NCI-H1436 (cell line): ENCODE measurements at regions not wholly inside any gene's neighbourhood (a gene's known extent, or its start where the extent isn't known, plus 50 kb on each side); places are given as distances from the start of the nearest gene placed in this dataset.
"Not testable (repeated sequence)": the region's sequence is repeated elsewhere in the genome, so short reads cannot be mapped to it uniquely, and the experiment has no call there.

Experiments
- DNase-seq: peaks from one replicate; lab custom pipeline; 2025; lab: John Stamatoyannopoulos, UW

GRCh38 chr3:181920409-181920808, 208.7 kb downstream of the SOX2 start:
- DNase-seq: no peak

GRCh38 chr3:181921220-181921619, 209.5 kb downstream of the SOX2 start:
- no peak for DNase-seq

GRCh38 chr3:181925841-181926240, 214.1 kb downstream of the SOX2 start:
- DNase-seq: not testable (repeated sequence)

DNA sequence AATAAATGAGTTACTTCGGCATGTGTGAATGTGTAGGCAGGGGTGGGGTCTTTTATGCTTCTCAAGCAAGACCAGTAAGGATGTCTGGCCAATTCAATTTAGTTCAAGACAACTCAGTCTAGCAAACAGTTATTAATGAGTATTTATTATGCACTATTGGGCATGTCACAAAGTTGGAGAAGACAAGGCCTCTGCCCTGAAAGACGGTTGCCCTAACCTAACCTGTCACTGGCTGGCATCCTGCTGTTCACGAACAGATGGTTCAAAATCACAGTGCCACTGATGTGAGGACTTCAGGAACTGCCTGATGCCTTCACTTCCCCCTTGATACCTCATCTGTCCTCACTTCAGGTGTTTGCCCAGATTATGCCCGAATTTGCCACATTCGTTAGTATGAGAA, 217.8 kb downstream of the SOX2 start:
- DNase-seq: no peak

GRCh38 chr3:181930105-181930504, 218.4 kb downstream of the SOX2 start:
- DNase-seq: no peak

GRCh38 chr3:181932039-181932438, 220.3 kb downstream of the SOX2 start:
- DNase-seq: no peak

GRCh38 chr3:181933052-181933618, 221.4 kb downstream of the SOX2 start:
- DNase-seq: peak; percentile 81

DNA sequence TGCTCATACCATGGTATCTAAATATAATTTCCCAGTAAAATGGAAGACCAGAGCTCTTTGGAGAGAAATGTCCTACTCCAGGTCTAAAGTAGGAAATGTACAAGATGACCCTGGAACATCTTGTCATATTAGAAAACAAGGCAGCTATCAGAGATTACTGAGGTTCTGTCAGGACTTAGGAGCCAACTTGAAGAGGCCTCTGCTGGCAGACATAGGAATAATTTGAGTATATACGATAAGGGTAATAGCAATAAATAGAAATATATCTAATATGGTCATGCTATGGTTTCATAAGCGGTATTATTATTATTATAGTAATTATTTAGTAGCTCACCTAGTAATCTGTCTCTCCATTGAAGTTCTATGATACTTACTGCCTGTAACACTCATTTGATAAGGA, 224.2 kb downstream of the SOX2 start:
- DNase-seq: no peak

DNA sequence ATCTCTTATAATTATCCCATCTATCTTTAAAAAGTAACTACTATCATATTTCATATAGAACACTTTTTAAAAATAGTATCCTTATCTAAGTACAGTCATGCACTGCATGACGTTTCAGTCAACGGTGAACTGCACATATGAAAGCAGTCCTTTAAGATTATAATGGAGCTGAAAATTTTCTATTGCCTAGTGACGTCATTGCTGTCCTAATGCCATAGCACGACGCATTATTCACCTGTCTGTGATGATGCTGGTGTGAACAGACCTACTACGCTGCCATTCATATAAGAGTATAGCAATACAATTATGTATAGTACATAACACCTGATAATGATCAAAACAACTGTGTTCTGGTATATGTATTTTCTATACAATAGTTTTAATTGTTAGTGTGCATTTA, 225.0 kb downstream of the SOX2 start:
- DNase-seq: no peak

- not testable (repeated sequence) for DNase-seq
Measured at GRCh38 chr3:181938580-181938979, 226.9 kb downstream of the SOX2 start.

DNA sequence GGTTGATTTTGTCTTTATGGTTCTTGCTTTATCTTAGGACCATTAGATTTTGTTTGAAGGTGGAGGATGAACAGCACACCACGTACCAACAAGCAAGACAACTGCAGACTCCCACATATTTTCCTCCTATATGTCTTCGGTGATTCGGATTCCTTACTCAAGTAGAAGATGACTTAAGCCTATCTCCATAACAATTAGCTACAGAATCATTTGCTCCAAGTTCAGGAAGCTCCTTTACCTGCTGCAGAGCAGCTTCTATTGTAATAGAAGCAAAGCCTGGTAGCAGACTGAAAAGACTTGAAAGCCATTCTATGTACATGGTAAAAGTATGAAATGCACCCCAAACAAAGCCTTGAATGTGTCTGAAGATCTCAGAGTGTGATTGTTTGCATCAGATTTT, 229.0 kb downstream of the SOX2 start:
- no peak for DNase-seq

GRCh38 chr3:181941250-181941649, 229.5 kb downstream of the SOX2 start:
- DNase-seq: no peak

DNA sequence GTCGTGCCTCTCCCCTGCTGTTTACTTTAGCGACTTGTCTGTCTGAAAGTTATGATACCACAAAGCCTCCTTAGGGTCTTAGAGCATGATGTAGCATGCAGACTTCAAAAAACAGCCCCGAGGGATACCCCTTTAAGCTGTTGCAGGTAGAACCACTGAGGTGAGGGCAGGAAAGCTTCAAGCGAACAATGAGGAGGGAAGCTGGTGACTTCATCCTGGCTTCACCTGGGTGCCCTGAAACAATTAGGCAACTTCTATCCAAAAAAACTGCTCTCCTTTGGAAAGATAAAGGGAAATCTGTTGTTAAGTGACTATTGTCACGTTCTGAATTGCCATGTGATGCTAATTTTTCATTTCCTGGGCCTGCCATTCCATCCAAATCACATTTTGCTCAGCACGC, 231.6 kb downstream of the SOX2 start:
- DNase-seq: no peak

- DNase-seq: no peak
Measured at GRCh38 chr3:181947606-181948005, 235.9 kb downstream of the SOX2 start.

GRCh38 chr3:181948286-181948685, 236.6 kb downstream of the SOX2 start:
- no peak for DNase-seq

GRCh38 chr3:181952221-181952620, 240.5 kb downstream of the SOX2 start:
- DNase-seq: no peak

DNA sequence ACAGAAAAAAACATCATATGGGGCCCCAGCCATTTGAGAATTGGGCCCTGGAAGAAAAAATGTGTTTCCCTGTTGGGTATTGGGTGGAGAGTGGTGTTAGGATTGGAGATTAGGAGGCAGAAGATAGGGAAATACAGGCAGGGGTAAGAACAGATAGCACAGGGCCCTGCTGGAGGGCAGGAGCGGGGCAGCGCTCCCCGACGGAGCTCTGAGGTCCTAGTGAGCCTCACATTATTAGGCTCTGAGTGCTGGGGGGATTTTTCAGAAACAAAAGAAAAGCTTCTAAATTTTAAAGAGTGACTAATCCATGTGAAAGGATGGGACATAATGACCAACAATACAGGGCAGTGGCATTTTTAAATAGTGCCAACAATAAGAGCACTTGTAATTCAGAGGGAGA, 241.2 kb downstream of the SOX2 start:
- DNase-seq: no peak

GRCh38 chr3:181955566-181955965, 243.8 kb downstream of the SOX2 start:
- no peak for DNase-seq

GRCh38 chr3:181956122-181956521, 244.4 kb downstream of the SOX2 start:
- no peak for DNase-seq

DNA sequence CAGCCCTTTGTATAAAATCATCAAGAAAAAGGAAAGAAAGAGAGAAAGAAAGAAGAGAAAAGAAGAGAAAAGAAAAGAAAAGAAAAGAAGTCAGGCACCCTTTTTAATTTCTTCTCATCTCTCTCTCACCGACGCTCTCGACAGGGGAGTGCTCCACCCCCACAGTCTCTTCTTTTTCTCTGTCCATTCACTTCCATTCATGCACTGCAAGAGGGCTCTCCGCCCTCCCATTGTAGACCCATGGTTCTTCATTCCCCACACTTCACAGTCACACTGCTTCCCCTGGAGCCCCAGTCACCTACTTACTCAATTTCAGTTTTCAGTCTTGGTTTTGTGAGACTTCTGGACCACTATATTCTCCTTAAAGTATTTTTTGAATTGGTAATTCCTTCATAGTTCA, 254.7 kb downstream of the SOX2 start:
- no peak for DNase-seq

- no peak for DNase-seq
Measured at GRCh38 chr3:181969925-181970324, 258.2 kb downstream of the SOX2 start.

DNA sequence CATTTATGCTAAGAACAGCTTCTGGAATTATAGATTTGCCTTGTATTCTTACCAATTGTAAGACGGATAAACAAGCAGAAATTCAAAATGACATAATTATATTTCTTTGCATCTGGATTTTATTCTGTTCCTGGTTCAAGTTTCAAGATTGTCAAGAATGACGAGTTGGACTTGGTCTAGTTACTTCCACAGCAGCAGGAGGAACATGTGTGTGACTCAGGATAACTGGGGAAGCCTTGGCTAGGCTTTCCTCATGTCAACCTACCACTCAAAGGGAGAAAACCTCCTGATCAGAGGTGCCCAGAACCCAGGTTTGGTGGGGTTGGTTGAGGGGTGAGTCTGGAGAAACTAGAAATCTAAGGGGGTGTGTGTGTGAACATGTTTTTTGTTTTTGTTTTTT, 259.7 kb downstream of the SOX2 start:
- no peak for DNase-seq

GRCh38 chr3:181974198-181974597, 262.5 kb downstream of the SOX2 start:
- peak; percentile 41 for DNase-seq

GRCh38 chr3:181976526-181976925, 264.8 kb downstream of the SOX2 start:
- no peak for DNase-seq

DNA sequence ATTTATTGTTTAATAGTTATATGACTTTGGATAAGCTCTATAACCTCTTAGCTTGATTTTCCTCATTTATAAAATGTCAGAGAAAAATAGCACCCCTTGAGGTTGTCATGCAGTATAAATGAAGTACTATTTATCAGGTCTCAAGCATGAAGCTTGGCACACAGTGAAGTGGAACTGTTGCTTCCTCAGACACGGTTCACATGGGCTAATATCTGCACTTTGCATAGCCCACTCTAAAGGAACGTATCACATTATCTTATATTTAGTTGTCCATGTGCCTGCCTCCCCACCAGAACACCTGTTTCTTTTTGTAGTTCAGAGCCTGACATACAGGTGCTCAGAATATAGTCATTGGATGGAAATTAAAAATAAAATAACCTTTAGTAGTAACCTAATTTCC, 273.7 kb downstream of the SOX2 start:
- no peak for DNase-seq
